Type B pancreatic cell (in vitro differentiated cells): ENCODE measurements at regions not wholly inside any gene's neighbourhood (a gene's known extent, or its start where the extent isn't known, plus 50 kb on each side); places are given as distances from the start of the nearest gene placed in this dataset.
"Not testable (repeated sequence)": the region's sequence is repeated elsewhere in the genome, so short reads cannot be mapped to it uniquely, and the experiment has no call there.

Experiments
- DNase-seq: peaks from one replicate; pipeline ENCODE4 v3.0.0; 2021; ENCODE audit warnings: mixed read lengths; ENCODE audit not compliant: unreplicated experiment; ENCODE audit errors: extremely low spot score
- H3K27ac Mint-ChIP-seq: 2 replicates; pipeline ENCODE4 v1.8.0; 2021; ENCODE audit warnings: mild to moderate bottlenecking, mixed read lengths
- H3K27me3 Mint-ChIP-seq: 2 replicates; pipeline ENCODE4 v1.8.0; 2021; ENCODE audit warnings: mixed read lengths
- H3K36me3 Mint-ChIP-seq: 2 replicates; pipeline ENCODE4 v1.8.0; 2021; ENCODE audit warnings: mixed read lengths
- H3K4me1 Mint-ChIP-seq: one replicate; pipeline ENCODE4 v1.8.0; 2021; ENCODE audit warnings: mixed read lengths; ENCODE audit not compliant: unreplicated experiment
- H3K4me3 Mint-ChIP-seq: 2 replicates; pipeline ENCODE4 v1.8.0; 2021; ENCODE audit warnings: mild to moderate bottlenecking, mixed read lengths
- H3K9me3 Mint-ChIP-seq: 2 replicates; pipeline ENCODE4 v1.8.0; 2021; ENCODE audit warnings: mixed read lengths
- CTCF ChIP-seq: fragments of 200-600 bp; sonication (generic); conservative IDR thresholded peaks from 2 replicates; pipeline ENCODE4 v1.5.0; 2021; ENCODE audit warnings: antibody characterized with exemption, mild to moderate bottlenecking

DNA sequence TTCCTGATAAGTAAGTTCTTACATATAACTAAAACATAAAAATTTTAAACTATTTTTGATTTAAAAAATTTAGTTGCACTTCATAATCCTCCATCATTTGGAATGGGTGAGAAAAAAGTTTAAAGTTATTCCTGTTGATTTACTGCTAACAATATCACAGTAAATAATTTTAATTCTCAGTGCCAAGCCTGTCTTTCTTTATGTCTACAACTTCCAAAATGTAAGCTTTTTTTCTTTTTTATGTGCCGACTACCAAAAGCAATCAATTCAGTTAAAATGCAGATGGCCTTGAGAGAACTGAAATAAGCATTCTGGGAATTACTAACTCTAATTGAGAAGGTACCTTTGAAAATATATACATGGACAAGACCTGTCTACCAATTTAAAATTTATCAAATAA, 1224.3 kb upstream of the B3GALT2 start:
- H3K36me3 Mint-ChIP-seq: no peaks in the 10 kb centered on the region
- no peaks in the 10 kb centered on the region for H3K4me1 Mint-ChIP-seq
- TF ChIP-seq CTCF: no peak
- DNase-seq: no peak
- no peaks in the 10 kb centered on the region for H3K27me3 Mint-ChIP-seq
- no peak overlapping the region for H3K4me3 Mint-ChIP-seq
- H3K9me3 Mint-ChIP-seq: peaks cover 6% of the 10 kb centered on the region
- H3K27ac Mint-ChIP-seq: no peak overlapping the region

DNA sequence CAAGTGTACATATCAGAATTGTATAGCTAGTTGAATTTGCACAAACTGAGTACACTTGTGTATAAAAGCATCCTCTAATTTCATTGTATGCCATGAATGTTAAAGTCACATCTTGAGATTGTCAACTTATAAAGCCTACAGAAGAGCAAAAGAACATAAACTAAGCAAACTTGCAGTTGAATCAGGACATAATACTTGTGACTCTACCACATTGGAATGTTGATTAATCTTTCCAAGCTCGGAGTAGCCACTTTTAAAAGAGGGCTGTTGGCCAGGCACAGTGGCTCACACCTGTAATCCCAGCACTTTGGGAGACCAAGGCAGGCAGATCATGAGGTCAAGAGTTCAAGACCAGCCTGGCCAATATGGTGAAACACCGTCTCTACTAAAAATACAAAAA, 1220.8 kb upstream of the B3GALT2 start:
- not testable (repeated sequence) for H3K27ac Mint-ChIP-seq, H3K4me1 Mint-ChIP-seq, H3K27me3 Mint-ChIP-seq, H3K9me3 Mint-ChIP-seq, H3K36me3 Mint-ChIP-seq, H3K4me3 Mint-ChIP-seq, DNase-seq

GRCh38 chr1:194394676-194395075, 1208.3 kb upstream of the B3GALT2 start:
- no peaks in the 10 kb centered on the region for H3K27me3 Mint-ChIP-seq
- no peaks in the 10 kb centered on the region for H3K36me3 Mint-ChIP-seq
- no peak overlapping the region for H3K4me3 Mint-ChIP-seq
- DNase-seq: no peak
- H3K9me3 Mint-ChIP-seq: no peaks in the 10 kb centered on the region
- no peaks in the 10 kb centered on the region for H3K4me1 Mint-ChIP-seq
- H3K27ac Mint-ChIP-seq: no peak overlapping the region
- no peak for TF ChIP-seq CTCF

DNA sequence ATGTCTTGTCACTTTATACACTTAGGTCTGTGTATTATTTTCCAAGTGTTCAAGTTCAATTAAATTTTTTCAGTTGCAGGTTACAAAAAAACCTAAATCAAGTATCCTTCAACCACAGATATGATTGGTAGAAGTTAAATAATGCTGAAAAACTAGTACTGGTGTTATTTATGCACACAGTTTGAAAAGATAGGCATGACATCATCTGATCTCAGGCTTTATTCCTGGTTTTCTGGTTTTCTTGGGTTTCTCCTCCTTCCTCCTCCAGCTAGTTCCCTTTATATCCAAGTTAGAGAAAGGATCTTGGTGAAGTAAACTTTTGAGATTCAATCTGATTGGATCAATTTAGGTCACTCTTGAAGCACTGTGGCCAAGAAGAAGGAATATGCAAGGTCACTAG, 1201.1 kb upstream of the B3GALT2 start:
- DNase-seq: no peak
- H3K27ac Mint-ChIP-seq: no peak overlapping the region
- no peaks in the 10 kb centered on the region for H3K36me3 Mint-ChIP-seq
- H3K27me3 Mint-ChIP-seq: no peaks in the 10 kb centered on the region
- H3K4me3 Mint-ChIP-seq: no peak overlapping the region
- no peaks in the 10 kb centered on the region for H3K9me3 Mint-ChIP-seq
- TF ChIP-seq CTCF: no peak
- no peaks in the 10 kb centered on the region for H3K4me1 Mint-ChIP-seq

GRCh38 chr1:194378517-194378916, 1192.1 kb upstream of the B3GALT2 start:
- no peak for TF ChIP-seq CTCF
- no peaks in the 10 kb centered on the region for H3K27me3 Mint-ChIP-seq
- no peaks in the 10 kb centered on the region for H3K4me1 Mint-ChIP-seq
- H3K36me3 Mint-ChIP-seq: no peaks in the 10 kb centered on the region
- H3K27ac Mint-ChIP-seq: no peak overlapping the region
- H3K4me3 Mint-ChIP-seq: no peak overlapping the region
- H3K9me3 Mint-ChIP-seq: peaks cover 4% of the 10 kb centered on the region
- no peak for DNase-seq

GRCh38 chr1:194374649-194375048, 1188.2 kb upstream of the B3GALT2 start:
- H3K9me3 Mint-ChIP-seq: no peaks in the 10 kb centered on the region
- DNase-seq: no peak
- no peak for TF ChIP-seq CTCF
- H3K4me1 Mint-ChIP-seq: no peaks in the 10 kb centered on the region
- H3K27me3 Mint-ChIP-seq: no peaks in the 10 kb centered on the region
- no peaks in the 10 kb centered on the region for H3K36me3 Mint-ChIP-seq
- H3K27ac Mint-ChIP-seq: no peak overlapping the region
- no peak overlapping the region for H3K4me3 Mint-ChIP-seq
